ENCODE measurements at regions not wholly inside any gene's neighbourhood (a gene's known extent, or its start where the extent isn't known, plus 50 kb on each side); places are given as distances from the start of the nearest gene placed in this dataset.

DNA sequence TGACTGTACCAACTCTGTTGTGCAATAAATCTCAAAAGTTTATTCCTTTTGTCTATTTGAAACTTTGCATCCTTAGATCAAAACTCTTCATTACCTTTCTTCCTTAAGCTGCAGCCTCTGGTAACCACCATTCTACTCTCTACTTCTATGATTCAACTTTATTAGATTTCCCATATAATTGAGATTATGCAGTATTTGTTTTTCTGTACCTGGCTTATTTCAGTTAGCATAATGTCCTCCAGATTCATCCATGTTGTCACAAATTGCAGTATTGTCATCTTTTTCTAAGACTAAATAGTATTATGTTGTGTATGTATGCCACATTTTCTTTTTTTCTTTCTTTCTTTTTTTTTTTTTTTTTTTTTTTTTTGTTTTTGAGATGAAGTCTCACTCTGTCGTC, 1176.3 kb upstream of the TENM4 start:
- no peaks in the 10 kb centered on the region for H3K23me2 ChIP-seq (ENCODE audit: insufficient read length, low read depth, low read length, poor library complexity, severe bottlenecking)
- no peak overlapping the region for H3K18ac ChIP-seq (ENCODE audit: insufficient read length, low read depth, low read length)
- H2AFZ ChIP-seq (ENCODE audit: low read length), result no peak overlapping the region
- no peaks in the 10 kb centered on the region for H3K9me3 ChIP-seq (ENCODE audit: control insufficient read depth, low read depth, low read length)
- Mint-ChIP-seq H3K27me3 (ENCODE audit: low read depth) (no peaks in the 10 kb centered on the region; the same call in 1 of the 2 replicates), H3K27ac (no peak overlapping the region), H3K36me3 (ENCODE audit: insufficient read depth in 1 of 3, low read depth in 3 of 3) (no peaks in the 10 kb centered on the region; a peak in 1 of 7 replicates), H3K4me1 (no peaks in the 10 kb centered on the region), H3K9me3 (no peaks in the 10 kb centered on the region; a peak in 1 of 5 replicates), H3K4me3 (no peak overlapping the region)
- no peak overlapping the region for H3T11ph ChIP-seq (ENCODE audit: low read length)
- H2BK120ac ChIP-seq (ENCODE audit: low read depth, low read length, poor library complexity, severe bottlenecking), result no peak overlapping the region
- no peaks in the 10 kb centered on the region for H3K27me3 ChIP-seq (ENCODE audit: insufficient read depth, low read length)
- no peaks in the 10 kb centered on the region for H3K79me2 ChIP-seq (ENCODE audit: insufficient read depth, low read length)
- H3K56ac ChIP-seq (ENCODE audit: insufficient read length, low read depth, low read length), result no peak overlapping the region
- DNase-seq, result no peak
- no peaks in the 10 kb centered on the region for H3K4me1 ChIP-seq (ENCODE audit: insufficient read depth, low read length)
- H4K20me1 ChIP-seq (ENCODE audit: control insufficient read depth, insufficient read depth, insufficient read length), result no peaks in the 10 kb centered on the region
- H2BK15ac ChIP-seq (ENCODE audit: low read depth, low read length), result no peak overlapping the region
- H3K79me1 ChIP-seq (ENCODE audit: insufficient read depth, low read depth, low read length, poor library complexity, severe bottlenecking), result no peaks in the 10 kb centered on the region
- no CpG with 5 or more reads among the region's 1 CpG for WGBS (ENCODE audit: extremely low coverage, insufficient read length, low lambda C conversion rate)
- no peak overlapping the region for H2BK12ac ChIP-seq (ENCODE audit: insufficient read length, low read depth, low read length)
- no peak overlapping the region for H4K91ac ChIP-seq (ENCODE audit: insufficient read length, low read depth, low read length)
- no peak overlapping the region for H4K5ac ChIP-seq (ENCODE audit: insufficient read length, low read depth, low read length)
- H2BK5ac ChIP-seq (ENCODE audit: insufficient read length, low read length), result no peak overlapping the region
- H3K4me2 ChIP-seq (ENCODE audit: insufficient read depth, insufficient read length, low read length), result no peak overlapping the region
- H3K27ac ChIP-seq (ENCODE audit: insufficient read length, low read depth, low read length), result no peak overlapping the region
- H3K23ac ChIP-seq (ENCODE audit: insufficient read length, low read depth, low read length), result no peak overlapping the region
- TF ChIP-seq, protein P1, sequence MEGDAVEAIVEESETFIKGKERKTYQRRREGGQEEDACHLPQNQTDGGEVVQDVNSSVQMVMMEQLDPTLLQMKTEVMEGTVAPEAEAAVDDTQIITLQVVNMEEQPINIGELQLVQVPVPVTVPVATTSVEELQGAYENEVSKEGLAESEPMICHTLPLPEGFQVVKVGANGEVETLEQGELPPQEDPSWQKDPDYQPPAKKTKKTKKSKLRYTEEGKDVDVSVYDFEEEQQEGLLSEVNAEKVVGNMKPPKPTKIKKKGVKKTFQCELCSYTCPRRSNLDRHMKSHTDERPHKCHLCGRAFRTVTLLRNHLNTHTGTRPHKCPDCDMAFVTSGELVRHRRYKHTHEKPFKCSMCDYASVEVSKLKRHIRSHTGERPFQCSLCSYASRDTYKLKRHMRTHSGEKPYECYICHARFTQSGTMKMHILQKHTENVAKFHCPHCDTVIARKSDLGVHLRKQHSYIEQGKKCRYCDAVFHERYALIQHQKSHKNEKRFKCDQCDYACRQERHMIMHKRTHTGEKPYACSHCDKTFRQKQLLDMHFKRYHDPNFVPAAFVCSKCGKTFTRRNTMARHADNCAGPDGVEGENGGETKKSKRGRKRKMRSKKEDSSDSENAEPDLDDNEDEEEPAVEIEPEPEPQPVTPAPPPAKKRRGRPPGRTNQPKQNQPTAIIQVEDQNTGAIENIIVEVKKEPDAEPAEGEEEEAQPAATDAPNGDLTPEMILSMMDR (conservative IDR thresholded peaks at IDR 0.05), result no peak
- H3K4ac ChIP-seq (ENCODE audit: low read depth, low read length), result no peak overlapping the region
- H3K14ac ChIP-seq (ENCODE audit: insufficient read depth, low read length), result no peak overlapping the region
- H2AK5ac ChIP-seq (ENCODE audit: insufficient read length, low read length), result no peak overlapping the region
- no peak overlapping the region for H3K9ac ChIP-seq (ENCODE audit: extremely low read depth, insufficient read length, low read length)
- no peak overlapping the region for H4K8ac ChIP-seq (replicated peaks; ENCODE audit: insufficient read length, low read depth, low read length)
- H2BK20ac ChIP-seq (ENCODE audit: low read depth, low read length, poor library complexity, severe bottlenecking), result no peak overlapping the region

Measured in H9 (cell line).